Parathyroid adenoma (tissue), 2 donors: ENCODE measurements at regions not wholly inside any gene's neighbourhood (a gene's known extent, or its start where the extent isn't known, plus 50 kb on each side); places are given as distances from the start of the nearest gene placed in this dataset.
A peak's percentile ranks its signal among the peaks of the same experiment; 100 is the strongest.

ENCODE experiments used
- H2AFZ ChIP-seq: fragments of 300-600 bp; sonication (generic); one replicate; pipeline ENCODE4 v1.7.0; 2017; ENCODE audit warnings: antibody characterized with exemption, mild to moderate bottlenecking
- H3K27ac ChIP-seq: fragments of 300-600 bp; sonication (generic); one replicate; pipeline ENCODE4 v1.7.0; 2017
- H3K27me3 ChIP-seq: fragments of 300-600 bp; sonication (generic); one replicate; pipeline ENCODE4 v1.7.0; 2017; ENCODE audit warnings: low read length; ENCODE audit not compliant: control insufficient read depth, insufficient read depth
- H3K36me3 ChIP-seq: fragments of 300-600 bp; sonication (generic); one replicate; pipeline ENCODE4 v1.7.0; 2017; ENCODE audit warnings: low read length; ENCODE audit not compliant: control insufficient read depth, insufficient read depth
- H3K4me1 ChIP-seq: fragments of 300-600 bp; sonication (generic); one replicate; pipeline ENCODE4 v1.7.0; 2017; ENCODE audit warnings: control low read depth
- H3K4me2 ChIP-seq: fragments of 300-600 bp; sonication (generic); one replicate; pipeline ENCODE4 v1.7.0; 2017; ENCODE audit warnings: low read length
- H3K4me3 ChIP-seq: fragments of 300-600 bp; sonication (generic); one replicate; pipeline ENCODE4 v1.7.0; 2017; ENCODE audit warnings: low read depth, low read length
- H3K79me2 ChIP-seq: fragments of 300-600 bp; sonication (generic); one replicate; pipeline ENCODE4 v1.7.0; 2017; ENCODE audit warnings: control low read depth
- H3K9ac ChIP-seq: fragments of 300-600 bp; sonication (generic); one replicate; pipeline ENCODE4 v1.7.0; 2017; ENCODE audit warnings: mild to moderate bottlenecking
- H3K9me3 ChIP-seq: fragments of 300-600 bp; sonication (generic); one replicate; pipeline ENCODE4 v1.7.0; 2017; ENCODE audit warnings: low read length; ENCODE audit not compliant: control insufficient read depth
- TF ChIP-seq, protein P1 (sequence below): fragments of 300-600 bp; sonication (generic); IDR thresholded peaks from one replicate; pipeline ENCODE4 v1.7.0; 2017; ENCODE audit warnings: antibody characterized with exemption, mild to moderate bottlenecking
- donor health status: primary hyperparathyroidism.

DNA sequence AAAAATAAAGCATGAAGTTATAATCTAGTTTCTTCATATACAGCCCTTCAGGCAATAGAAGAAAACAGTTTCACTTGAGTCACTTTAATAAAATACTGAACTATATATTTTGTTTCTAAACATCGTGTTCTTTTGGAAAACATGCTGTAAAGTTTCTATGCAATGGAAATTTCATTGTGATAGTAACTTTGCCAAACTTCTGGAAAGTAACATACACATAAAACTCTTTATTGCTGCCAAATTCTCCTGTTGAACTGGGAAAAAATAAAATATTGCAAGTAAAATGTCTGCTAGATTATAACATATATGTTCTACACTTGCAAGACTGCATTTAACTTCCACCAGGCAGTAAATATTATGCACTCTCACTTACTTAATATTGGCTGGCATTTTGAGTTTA, 635.4 kb downstream of the SPRY1 start:
- no peaks in the 10 kb centered on the region for H3K4me1 ChIP-seq
- no peak overlapping the region for H3K4me3 ChIP-seq
- no peaks in the 10 kb centered on the region for H3K27me3 ChIP-seq
- no peaks in the 10 kb centered on the region for H3K79me2 ChIP-seq
- H3K9me3 ChIP-seq = no peaks in the 10 kb centered on the region
- no peak overlapping the region for H3K4me2 ChIP-seq
- H3K27ac ChIP-seq = no peak overlapping the region
- no peak overlapping the region for H3K9ac ChIP-seq
- TF ChIP-seq, protein P1, sequence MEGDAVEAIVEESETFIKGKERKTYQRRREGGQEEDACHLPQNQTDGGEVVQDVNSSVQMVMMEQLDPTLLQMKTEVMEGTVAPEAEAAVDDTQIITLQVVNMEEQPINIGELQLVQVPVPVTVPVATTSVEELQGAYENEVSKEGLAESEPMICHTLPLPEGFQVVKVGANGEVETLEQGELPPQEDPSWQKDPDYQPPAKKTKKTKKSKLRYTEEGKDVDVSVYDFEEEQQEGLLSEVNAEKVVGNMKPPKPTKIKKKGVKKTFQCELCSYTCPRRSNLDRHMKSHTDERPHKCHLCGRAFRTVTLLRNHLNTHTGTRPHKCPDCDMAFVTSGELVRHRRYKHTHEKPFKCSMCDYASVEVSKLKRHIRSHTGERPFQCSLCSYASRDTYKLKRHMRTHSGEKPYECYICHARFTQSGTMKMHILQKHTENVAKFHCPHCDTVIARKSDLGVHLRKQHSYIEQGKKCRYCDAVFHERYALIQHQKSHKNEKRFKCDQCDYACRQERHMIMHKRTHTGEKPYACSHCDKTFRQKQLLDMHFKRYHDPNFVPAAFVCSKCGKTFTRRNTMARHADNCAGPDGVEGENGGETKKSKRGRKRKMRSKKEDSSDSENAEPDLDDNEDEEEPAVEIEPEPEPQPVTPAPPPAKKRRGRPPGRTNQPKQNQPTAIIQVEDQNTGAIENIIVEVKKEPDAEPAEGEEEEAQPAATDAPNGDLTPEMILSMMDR = no peak
- H3K36me3 ChIP-seq = no peaks in the 10 kb centered on the region
- no peak overlapping the region for H2AFZ ChIP-seq

DNA sequence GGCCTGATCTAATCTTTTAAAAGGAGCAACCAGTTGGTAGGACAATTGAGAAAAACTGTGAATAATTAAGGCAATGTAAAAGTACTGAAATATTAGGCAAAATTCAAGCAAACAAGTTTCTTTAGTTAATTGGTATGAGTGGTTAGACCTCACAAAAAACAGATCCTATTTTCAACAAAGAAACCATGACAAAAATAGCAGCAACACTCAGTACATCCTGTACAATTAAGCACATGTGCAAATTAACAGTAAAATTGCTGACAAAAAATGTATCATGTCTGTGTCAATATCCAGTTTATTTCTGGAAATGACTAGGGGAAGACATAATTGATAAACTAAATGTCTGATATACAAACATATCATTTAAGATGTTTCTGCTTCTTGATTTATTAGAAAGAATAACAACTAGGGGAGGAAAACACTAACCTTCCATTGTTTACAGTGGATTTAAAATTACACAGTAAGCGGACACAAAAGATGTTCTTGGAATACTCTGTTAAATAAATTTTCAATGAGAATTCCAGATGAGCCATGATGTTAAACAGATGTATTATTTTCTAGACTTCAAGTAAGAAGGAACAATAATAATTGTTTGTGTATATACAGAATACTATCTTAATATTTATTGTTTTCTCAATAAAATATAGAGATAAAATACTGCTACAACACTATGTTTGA, 638.9 kb downstream of the SPRY1 start:
- no peak overlapping the region for H3K9ac ChIP-seq
- H3K27me3 ChIP-seq = no peaks in the 10 kb centered on the region
- no peaks in the 10 kb centered on the region for H3K36me3 ChIP-seq
- no peaks in the 10 kb centered on the region for H3K9me3 ChIP-seq
- no peak overlapping the region for H3K4me2 ChIP-seq
- peak overlapping the region; percentile 19 for H3K27ac ChIP-seq
- no peak overlapping the region for H3K4me3 ChIP-seq
- TF ChIP-seq, protein P1 = no peak
- H3K79me2 ChIP-seq = no peaks in the 10 kb centered on the region
- no peaks in the 10 kb centered on the region for H3K4me1 ChIP-seq
- no peak overlapping the region for H2AFZ ChIP-seq

DNA sequence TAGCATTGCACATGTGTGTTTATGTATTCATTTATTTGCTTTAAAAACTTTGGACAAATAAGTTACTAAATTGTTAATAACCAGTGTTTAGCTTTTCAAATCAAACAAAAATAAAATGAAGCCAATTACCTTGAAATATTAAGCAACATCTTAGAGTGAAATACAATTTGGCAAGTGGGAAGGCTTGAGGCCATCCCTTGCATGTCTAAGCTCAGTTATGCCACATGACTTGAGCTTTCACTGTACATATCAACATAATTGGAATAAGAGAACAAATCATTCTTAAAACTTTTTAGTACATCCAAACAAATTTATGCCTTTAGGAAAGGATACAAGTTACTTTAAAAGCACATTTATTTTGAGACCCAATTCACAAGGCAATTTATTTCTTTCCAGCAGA, 640.6 kb downstream of the SPRY1 start:
- Histone ChIP-seq H3K27ac (no peak overlapping the region), H3K9ac (no peak overlapping the region)

DNA sequence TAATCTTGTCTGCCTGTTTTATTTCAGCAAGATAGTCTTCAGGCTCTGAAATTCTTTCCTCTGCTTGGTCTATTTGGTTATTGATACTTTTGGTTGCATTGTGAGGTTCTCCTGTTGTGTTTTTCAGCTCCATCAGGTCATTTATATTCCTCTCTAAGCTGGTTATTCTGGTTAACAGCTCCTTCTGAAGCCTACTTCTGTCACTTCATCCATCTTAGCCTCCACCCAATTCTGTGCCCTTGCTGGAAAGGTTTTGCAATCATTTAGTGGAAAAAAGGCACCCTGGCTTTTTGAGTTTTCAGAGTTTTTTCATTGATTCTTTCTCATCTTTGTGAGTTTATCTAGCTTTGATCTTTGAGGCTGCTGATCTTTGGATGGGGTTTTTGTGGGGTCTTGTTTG, 647.7 kb downstream of the SPRY1 start:
- H3K9ac ChIP-seq = no peak overlapping the region
- TF ChIP-seq, protein P1 = no peak
- no peaks in the 10 kb centered on the region for H3K4me1 ChIP-seq
- H3K27me3 ChIP-seq = no peaks in the 10 kb centered on the region
- H3K9me3 ChIP-seq = no peaks in the 10 kb centered on the region
- no peak overlapping the region for H2AFZ ChIP-seq
- no peaks in the 10 kb centered on the region for H3K36me3 ChIP-seq
- H3K79me2 ChIP-seq = no peaks in the 10 kb centered on the region
- no peak overlapping the region for H3K4me3 ChIP-seq
- H3K27ac ChIP-seq = no peak overlapping the region
- no peak overlapping the region for H3K4me2 ChIP-seq

More for the DNA sequence above, 640.6 kb downstream of the SPRY1 start:
- Histone ChIP-seq H3K4me2 (no peak overlapping the region), H3K4me3 (no peak overlapping the region), H3K79me2 (no peaks in the 10 kb centered on the region), H3K9me3 (no peaks in the 10 kb centered on the region), H2AFZ (no peak overlapping the region), H3K4me1 (no peaks in the 10 kb centered on the region), H3K36me3 (no peaks in the 10 kb centered on the region), H3K27me3 (no peaks in the 10 kb centered on the region)
- TF ChIP-seq, protein P1 = no peak

- TF ChIP-seq, protein P1 = no peak
- Histone ChIP-seq H3K9ac (no peak overlapping the region), H3K79me2 (no peaks in the 10 kb centered on the region), H3K36me3 (no peaks in the 10 kb centered on the region), H3K4me2 (no peak overlapping the region), H3K27me3 (no peaks in the 10 kb centered on the region), H3K9me3 (no peaks in the 10 kb centered on the region), H3K4me1 (no peaks in the 10 kb centered on the region), H3K27ac (no peak overlapping the region), H2AFZ (no peak overlapping the region), H3K4me3 (no peak overlapping the region)
Observed at GRCh38 chr4:124044867-124045266, 648.3 kb downstream of the SPRY1 start.
